ENCODE measurements at regions not wholly inside any gene's neighbourhood (a gene's known extent, or its start where the extent isn't known, plus 50 kb on each side); places are given as distances from the start of the nearest gene placed in this dataset.

- TF ChIP-seq PPARA (CRISPR knock-in tag; IDR thresholded peaks at IDR 0.05; ENCODE audit: borderline replicate concordance), result no peak
- TF ChIP-seq ESRRG (CRISPR knock-in tag; IDR thresholded peaks at IDR 0.05), result no peak
- no peak for TF ChIP-seq RARB (CRISPR knock-in tag; IDR thresholded peaks at IDR 0.05)
- no peak for TF ChIP-seq CSRNP3 (CRISPR knock-in tag; IDR thresholded peaks at IDR 0.05)
- TF ChIP-seq ARNTL (CRISPR knock-in tag; IDR thresholded peaks at IDR 0.05; ENCODE audit: borderline replicate concordance, low read depth), result no peak
- no peak for TF ChIP-seq ZNF565 (CRISPR knock-in tag; conservative IDR thresholded peaks at IDR 0.05; ENCODE audit: low read depth)
- no peak for TF ChIP-seq BACH2 (CRISPR knock-in tag; IDR thresholded peaks at IDR 0.05; ENCODE audit: borderline replicate concordance)
- TF ChIP-seq SNAI2 (CRISPR knock-in tag; IDR thresholded peaks at IDR 0.05), result no peak
- TF ChIP-seq TOX (CRISPR knock-in tag; IDR thresholded peaks at IDR 0.05; ENCODE audit: borderline replicate concordance), result no peak
- no peak for TF ChIP-seq TCF4 (CRISPR knock-in tag; IDR thresholded peaks at IDR 0.05; ENCODE audit: borderline replicate concordance)
- TF ChIP-seq PATZ1 (CRISPR knock-in tag; IDR thresholded peaks at IDR 0.05; ENCODE audit: borderline replicate concordance), result no peak
- no peak for TF ChIP-seq GLIS3 (CRISPR knock-in tag; IDR thresholded peaks at IDR 0.05)
- TF ChIP-seq ZFP3 (CRISPR knock-in tag; IDR thresholded peaks at IDR 0.05), result no peak
- TF ChIP-seq OSR1 (CRISPR knock-in tag; IDR thresholded peaks at IDR 0.05), result no peak
Observed at GRCh38 chr20:7695635-7696034, 244.6 kb downstream of the HAO1 start.

Measured in SK-N-SH treated with all-trans-retinoic acid at 6 μM for 48 hours (cell line).